ENCODE measurements at regions not wholly inside any gene's neighbourhood (a gene's known extent, or its start where the extent isn't known, plus 50 kb on each side); places are given as distances from the start of the nearest gene placed in this dataset.
"Not testable (repeated sequence)": the region's sequence is repeated elsewhere in the genome, so short reads cannot be mapped to it uniquely, and the experiment has no call there.

GRCh38 chr2:134062235-134062634, 191.6 kb upstream of the MGAT5 start:
- not testable (repeated sequence) for H3K36me3 ChIP-seq (replicated peaks in 1 of 2; ENCODE audit: control insufficient read depth in 2 of 2, insufficient read depth in 2 of 2, low read length in 2 of 2); H3K4me3 ChIP-seq (ENCODE audit: low read length in 2 of 2); H3K79me1 ChIP-seq (ENCODE audit: low read depth, low read length); DNase-seq (ENCODE audit: low spot score); H3K9me3 ChIP-seq (replicated peaks in 1 of 2; ENCODE audit: control insufficient read depth in 2 of 2, insufficient read depth in 1 of 2, low read depth in 1 of 2, low read length in 2 of 2); H3K9ac ChIP-seq (ENCODE audit: low read depth, low read length, poor library complexity); H2BK120ac ChIP-seq (ENCODE audit: low read depth, low read length); H2BK5ac ChIP-seq (ENCODE audit: low read length); H4K8ac ChIP-seq (ENCODE audit: low read depth, low read length); H3K4me2 ChIP-seq (ENCODE audit: insufficient read depth, low read length, poor library complexity, severe bottlenecking); H2BK12ac ChIP-seq (ENCODE audit: low read length); H3K23ac ChIP-seq (ENCODE audit: low read depth, low read length, poor library complexity); H2AFZ ChIP-seq (ENCODE audit: low read length); H3K4ac ChIP-seq (ENCODE audit: low read length); H3K4me1 ChIP-seq (ENCODE audit: control insufficient read depth in 2 of 2, insufficient read depth in 1 of 2, low read depth in 1 of 2, low read length in 2 of 2); H3K27ac ChIP-seq (replicated peaks; ENCODE audit: low read length); H3K18ac ChIP-seq (ENCODE audit: low read length); H2AK5ac ChIP-seq (ENCODE audit: low read depth, low read length); H3K14ac ChIP-seq (ENCODE audit: low read length); H4K91ac ChIP-seq (ENCODE audit: low read depth, low read length, poor library complexity); H2BK15ac ChIP-seq (ENCODE audit: low read length); H3K27me3 ChIP-seq (ENCODE audit: control insufficient read depth in 3 of 3, insufficient read depth in 3 of 3, low read depth in 1 of 3, low read length in 3 of 3)
- WGBS, 2 donors (ENCODE audit: extremely low coverage in 2 of 2, insufficient read length in 2 of 2, insufficient replicate concordance in 1 of 2): no CpG with 5 or more reads among the region's 3 CpGs

DNA sequence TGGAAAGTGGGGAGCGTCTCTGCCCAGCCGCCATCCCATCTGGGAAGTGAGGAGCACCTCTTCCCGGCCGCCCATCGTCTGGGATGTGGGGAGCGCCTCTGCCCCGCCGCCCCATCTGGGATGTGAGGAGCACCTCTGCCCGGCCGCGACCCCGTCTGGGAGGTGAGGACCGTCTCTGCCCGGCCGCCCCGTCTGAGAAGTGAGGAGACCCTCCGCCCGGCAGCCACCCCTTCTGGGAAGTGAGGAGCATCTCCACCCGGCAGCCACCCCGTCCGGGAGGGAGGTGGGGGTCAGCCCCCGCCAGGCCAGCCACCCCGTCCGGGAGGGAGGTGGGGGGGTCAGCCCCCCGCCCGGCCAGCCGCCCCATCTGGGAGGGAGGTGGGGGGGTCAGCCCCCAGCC, 190.0 kb upstream of the MGAT5 start:
- H3K79me1 ChIP-seq (ENCODE audit: low read depth, low read length); H2BK5ac ChIP-seq (ENCODE audit: low read length); H2AFZ ChIP-seq (ENCODE audit: low read length); H2BK120ac ChIP-seq (ENCODE audit: low read depth, low read length); H3K27me3 ChIP-seq (ENCODE audit: control insufficient read depth in 3 of 3, insufficient read depth in 3 of 3, low read depth in 1 of 3, low read length in 3 of 3); H3K4me3 ChIP-seq (ENCODE audit: low read length in 2 of 2); H3K27ac ChIP-seq (replicated peaks; ENCODE audit: low read length); H3K9me3 ChIP-seq (replicated peaks in 1 of 2; ENCODE audit: control insufficient read depth in 2 of 2, insufficient read depth in 1 of 2, low read depth in 1 of 2, low read length in 2 of 2); H3K14ac ChIP-seq (ENCODE audit: low read length); H3K9ac ChIP-seq (ENCODE audit: low read depth, low read length, poor library complexity); H2BK15ac ChIP-seq (ENCODE audit: low read length); H3K4me1 ChIP-seq (ENCODE audit: control insufficient read depth in 2 of 2, insufficient read depth in 1 of 2, low read depth in 1 of 2, low read length in 2 of 2); H4K91ac ChIP-seq (ENCODE audit: low read depth, low read length, poor library complexity); H3K18ac ChIP-seq (ENCODE audit: low read length); H3K4me2 ChIP-seq (ENCODE audit: insufficient read depth, low read length, poor library complexity, severe bottlenecking); H3K4ac ChIP-seq (ENCODE audit: low read length); H3K23ac ChIP-seq (ENCODE audit: low read depth, low read length, poor library complexity); H3K36me3 ChIP-seq (replicated peaks in 1 of 2; ENCODE audit: control insufficient read depth in 2 of 2, insufficient read depth in 2 of 2, low read length in 2 of 2); H4K8ac ChIP-seq (ENCODE audit: low read depth, low read length); H2BK12ac ChIP-seq (ENCODE audit: low read length); H2AK5ac ChIP-seq (ENCODE audit: low read depth, low read length); DNase-seq (ENCODE audit: low spot score): not testable (repeated sequence)
- no CpG with 5 or more reads among the region's 27 CpGs for WGBS, 2 donors (ENCODE audit: extremely low coverage in 2 of 2, insufficient read length in 2 of 2, insufficient replicate concordance in 1 of 2)

DNA sequence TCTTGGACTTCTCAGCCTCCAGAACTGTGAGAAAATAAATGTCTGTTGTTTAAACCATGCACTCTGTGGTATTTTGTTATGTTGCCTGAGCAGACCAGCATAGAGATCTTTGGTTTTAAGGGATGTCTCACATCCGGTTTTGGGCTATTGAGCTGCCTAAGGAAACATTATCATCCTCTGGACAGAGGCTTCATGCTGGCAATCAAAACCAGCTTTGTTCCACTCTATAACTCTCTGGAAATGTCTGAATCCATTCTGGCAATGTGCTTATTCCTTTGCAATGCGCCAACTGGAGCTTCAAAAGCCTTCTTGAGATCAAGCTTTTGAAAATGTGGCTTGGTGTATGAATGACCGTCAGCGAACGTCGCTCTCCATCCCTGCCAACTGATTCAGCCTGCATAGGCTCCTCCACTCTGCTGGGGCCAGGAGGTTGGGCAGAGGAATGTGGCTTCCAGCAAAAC, 183.6 kb upstream of the MGAT5 start:
- H2AK5ac ChIP-seq (ENCODE audit: low read depth, low read length): no peak overlapping the region
- no peak overlapping the region for H2AFZ ChIP-seq (ENCODE audit: low read length)
- H2BK120ac ChIP-seq (ENCODE audit: low read depth, low read length): no peak overlapping the region
- no peak overlapping the region for H3K4ac ChIP-seq (ENCODE audit: low read length)
- no peak overlapping the region for H2BK12ac ChIP-seq (ENCODE audit: low read length)
- H3K23ac ChIP-seq (ENCODE audit: low read depth, low read length, poor library complexity): no peak overlapping the region
- no peak overlapping the region for H3K4me3 ChIP-seq (ENCODE audit: low read length in 2 of 2)
- no peaks in the 10 kb centered on the region for H3K36me3 ChIP-seq (replicated peaks in 1 of 2; ENCODE audit: control insufficient read depth in 2 of 2, insufficient read depth in 2 of 2, low read length in 2 of 2)
- no peak overlapping the region for H2BK15ac ChIP-seq (ENCODE audit: low read length)
- no peak overlapping the region for H3K14ac ChIP-seq (ENCODE audit: low read length)
- no peak overlapping the region for H3K18ac ChIP-seq (ENCODE audit: low read length)
- H3K27ac ChIP-seq (replicated peaks; ENCODE audit: low read length): no peak overlapping the region
- H3K27me3 ChIP-seq (ENCODE audit: control insufficient read depth in 3 of 3, insufficient read depth in 3 of 3, low read depth in 1 of 3, low read length in 3 of 3): no peaks in the 10 kb centered on the region
- no peaks in the 10 kb centered on the region for H3K4me1 ChIP-seq (ENCODE audit: control insufficient read depth in 2 of 2, insufficient read depth in 1 of 2, low read depth in 1 of 2, low read length in 2 of 2)
- no peak for DNase-seq (ENCODE audit: low spot score)
- peaks cover under 1 to 2% of the 10 kb centered on the region in 2 donors for H3K9me3 ChIP-seq (replicated peaks in 1 of 2; ENCODE audit: control insufficient read depth in 2 of 2, insufficient read depth in 1 of 2, low read depth in 1 of 2, low read length in 2 of 2)
- no peaks in the 10 kb centered on the region for H3K79me1 ChIP-seq (ENCODE audit: low read depth, low read length)
- no peak overlapping the region for H3K4me2 ChIP-seq (ENCODE audit: insufficient read depth, low read length, poor library complexity, severe bottlenecking)
- H4K91ac ChIP-seq (ENCODE audit: low read depth, low read length, poor library complexity): no peak overlapping the region
- no CpG with 5 or more reads among the region's 6 CpGs for WGBS, 2 donors (ENCODE audit: extremely low coverage in 2 of 2, insufficient read length in 2 of 2, insufficient replicate concordance in 1 of 2)
- no peak overlapping the region for H3K9ac ChIP-seq (ENCODE audit: low read depth, low read length, poor library complexity)
- no peak overlapping the region for H2BK5ac ChIP-seq (ENCODE audit: low read length)
- no peak overlapping the region for H4K8ac ChIP-seq (ENCODE audit: low read depth, low read length)

GRCh38 chr2:134072341-134072740, 181.5 kb upstream of the MGAT5 start:
- Histone ChIP-seq H2BK12ac (ENCODE audit: low read length) (no peak overlapping the region), H3K27me3 (ENCODE audit: control insufficient read depth in 3 of 3, insufficient read depth in 3 of 3, low read depth in 1 of 3, low read length in 3 of 3) (no peaks in the 10 kb centered on the region), H3K27ac (replicated peaks; ENCODE audit: low read length) (no peak overlapping the region), H4K8ac (ENCODE audit: low read depth, low read length) (no peak overlapping the region), H2AFZ (ENCODE audit: low read length) (no peak overlapping the region), H2BK120ac (ENCODE audit: low read depth, low read length) (no peak overlapping the region), H3K9ac (ENCODE audit: low read depth, low read length, poor library complexity) (no peak overlapping the region), H3K14ac (ENCODE audit: low read length) (no peak overlapping the region), H3K9me3 (replicated peaks in 1 of 2; ENCODE audit: control insufficient read depth in 2 of 2, insufficient read depth in 1 of 2, low read depth in 1 of 2, low read length in 2 of 2) (peaks cover 2 to 11% of the 10 kb centered on the region in 2 donors), H3K4me1 (ENCODE audit: control insufficient read depth in 2 of 2, insufficient read depth in 1 of 2, low read depth in 1 of 2, low read length in 2 of 2) (no peaks in the 10 kb centered on the region), H3K23ac (ENCODE audit: low read depth, low read length, poor library complexity) (no peak overlapping the region), H3K4ac (ENCODE audit: low read length) (no peak overlapping the region), H2AK5ac (ENCODE audit: low read depth, low read length) (no peak overlapping the region), H3K4me3 (ENCODE audit: low read length in 2 of 2) (no peak overlapping the region), H2BK5ac (ENCODE audit: low read length) (no peak overlapping the region), H2BK15ac (ENCODE audit: low read length) (no peak overlapping the region), H3K18ac (ENCODE audit: low read length) (no peak overlapping the region), H3K4me2 (ENCODE audit: insufficient read depth, low read length, poor library complexity, severe bottlenecking) (no peak overlapping the region), H4K91ac (ENCODE audit: low read depth, low read length, poor library complexity) (no peak overlapping the region), H3K79me1 (ENCODE audit: low read depth, low read length) (no peaks in the 10 kb centered on the region), H3K36me3 (replicated peaks in 1 of 2; ENCODE audit: control insufficient read depth in 2 of 2, insufficient read depth in 2 of 2, low read length in 2 of 2) (no peaks in the 10 kb centered on the region)
- WGBS, 2 donors (ENCODE audit: extremely low coverage in 2 of 2, insufficient read length in 2 of 2, insufficient replicate concordance in 1 of 2): no CpG with 5 or more reads among the region's 1 CpG
- DNase-seq (ENCODE audit: low spot score): no peak

All from neuronal stem cell (in vitro differentiated cells).